ENCODE measurements at regions not wholly inside any gene's neighbourhood (a gene's known extent, or its start where the extent isn't known, plus 50 kb on each side); places are given as distances from the start of the nearest gene placed in this dataset.

DNA sequence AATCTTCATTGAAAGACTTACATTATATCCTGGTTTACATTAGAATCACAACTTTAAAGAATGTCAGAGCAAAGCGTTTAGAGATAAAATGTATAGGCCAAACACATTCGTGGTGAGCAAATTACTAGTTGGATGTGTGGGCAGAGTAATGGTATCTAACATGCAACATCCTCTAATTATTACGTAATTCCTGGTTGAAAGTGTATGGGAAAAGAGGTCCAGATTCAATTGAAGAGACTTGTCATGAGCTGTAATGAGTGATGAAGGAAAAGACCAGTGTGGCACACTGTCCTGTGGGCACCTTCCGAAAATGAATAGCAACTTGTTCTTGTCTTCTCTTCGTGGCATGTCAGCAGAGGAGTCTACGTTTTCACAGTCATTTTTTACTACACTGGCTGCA is 192.8 kb downstream of the LRIG3 start:
- TF ChIP-seq POLR2A (IDR thresholded peaks at IDR 0.05; ENCODE audit: low read length): no peak
- TF ChIP-seq GATA1 (IDR thresholded peaks at IDR 0.05; ENCODE audit: low read depth, low read length): no peak

Measured in erythroblast (primary cell).